PC-3 (cell line): ENCODE measurements at regions not wholly inside any gene's neighbourhood (a gene's known extent, or its start where the extent isn't known, plus 50 kb on each side); places are given as distances from the start of the nearest gene placed in this dataset.
A peak's percentile ranks its signal among the peaks of the same experiment; 100 is the strongest.

Experiments
- ATAC-seq: fragments of 200-7000 bp; cut with Tn5 transposase; 2 replicates; pipeline ENCODE4 v1.9.1; 2020; ENCODE audit warnings: mild to moderate bottlenecking, moderate library complexity
- BruUV-seq: library from RNA; stranded (reverse); fragments of 400-500 nt; replicated peaks from 2 replicates; lab custom pipeline; 2021; lab: Mats Ljungman, UMichigan
- CTCF ChIA-PET: fragments of 300-600 bp; sonication (Branson Sonifier 250); formaldehyde crosslinking; loops from one replicate; lab custom pipeline; 2022; ENCODE audit warnings: antibody characterized with exemption; lab: Charles Lee
- POLR2A ChIA-PET: fragments of 300-600 bp; sonication (Branson Sonifier 250); formaldehyde crosslinking; loops from one replicate; lab custom pipeline; 2022; ENCODE audit warnings: antibody characterized with exemption; ENCODE audit not compliant: unreplicated experiment; lab: Charles Lee
- DNase-seq: peaks from one replicate; pipeline ENCODE4 v3.0.0-alpha.2; 2015
- H2AFZ ChIP-seq: fragments of 300-600 bp; sonication (generic); 2 replicates; pipeline ENCODE4 v1.6.0; 2016; ENCODE audit warnings: antibody characterized with exemption, low read length
- H3F3A ChIP-seq: fragments of 300-600 bp; sonication (generic); one replicate; pipeline ENCODE4 v1.6.0; 2017; ENCODE audit warnings: antibody characterized with exemption, low read length, control low read depth, mild to moderate bottlenecking; ENCODE audit not compliant: unreplicated experiment
- H3K27ac ChIP-seq: fragments of 300-600 bp; sonication (generic); 2 replicates; pipeline ENCODE4 v1.5.1; 2016; ENCODE audit warnings: mild to moderate bottlenecking, low read length
- H3K27me3 ChIP-seq: fragments of 300-600 bp; sonication (generic); 2 replicates; pipeline ENCODE4 v1.6.1; 2016; ENCODE audit warnings: low read length, mixed read lengths
- H3K36me3 ChIP-seq: fragments of 300-600 bp; sonication (generic); 2 replicates; pipeline ENCODE4 v1.6.1; 2016; ENCODE audit warnings: low read depth, mixed run types, low read length, mixed read lengths
- H3K4me1 ChIP-seq: fragments of 300-600 bp; sonication (generic); 2 replicates; pipeline ENCODE4 v1.5.1; 2016; ENCODE audit warnings: low read length; ENCODE audit not compliant: insufficient read depth
- H3K4me2 ChIP-seq: fragments of 300-600 bp; sonication (generic); 2 replicates; pipeline ENCODE4 v1.6.0; 2016; ENCODE audit warnings: low read length
- H3K4me3 ChIP-seq: fragments of 300-600 bp; sonication (generic); 2 replicates; pipeline ENCODE4 v1.5.1; 2016; ENCODE audit warnings: mild to moderate bottlenecking, low read length, mixed read lengths
- H3K79me2 ChIP-seq: fragments of 300-600 bp; sonication (generic); 2 replicates; pipeline ENCODE4 v1.6.1; 2017; ENCODE audit warnings: low read length, mixed read lengths
- H3K9ac ChIP-seq: fragments of 300-600 bp; sonication (generic); 2 replicates; pipeline ENCODE4 v1.6.0; 2016; ENCODE audit warnings: mild to moderate bottlenecking, low read length
- H3K9me2 ChIP-seq: fragments of 300-600 bp; sonication (generic); replicated peaks from 2 replicates; pipeline ENCODE4 v1.6.1; 2016; ENCODE audit warnings: mixed run types, low read length, mixed read lengths
- H3K9me3 ChIP-seq: fragments of 300-600 bp; sonication (generic); 2 replicates; pipeline ENCODE4 v1.6.1; 2016; ENCODE audit warnings: low read length, mixed read lengths
- H4K20me1 ChIP-seq: fragments of 300-600 bp; sonication (generic); 2 replicates; pipeline ENCODE4 v1.6.1; 2016; ENCODE audit warnings: low read length, mixed read lengths
- CTCF ChIP-seq: fragments of 300-600 bp; sonication (generic); conservative IDR thresholded peaks from 2 replicates; pipeline ENCODE4 v1.5.1; 2017; ENCODE audit warnings: antibody characterized with exemption, low read depth, mild to moderate bottlenecking, low read length
- EZH2 ChIP-seq: fragments of 300-600 bp; sonication (generic); IDR thresholded peaks from one replicate; pipeline ENCODE4 v1.6.1; 2017; ENCODE audit warnings: antibody characterized with exemption, mild to moderate bottlenecking, low read length; ENCODE audit not compliant: unreplicated experiment
- EZH2phosphoT487 ChIP-seq: fragments of 300-600 bp; sonication (generic); IDR thresholded peaks from 2 replicates; pipeline ENCODE4 v1.6.1; 2018; ENCODE audit warnings: mild to moderate bottlenecking, antibody characterized with exemption, low read length, borderline replicate concordance
- intact Hi-C: fragments of 100-400 bp; cut with micrococcal nuclease; formaldehyde crosslinking; loops from 2 replicates; pipeline ENCODE4 v1.9.0; 2023

DNA sequence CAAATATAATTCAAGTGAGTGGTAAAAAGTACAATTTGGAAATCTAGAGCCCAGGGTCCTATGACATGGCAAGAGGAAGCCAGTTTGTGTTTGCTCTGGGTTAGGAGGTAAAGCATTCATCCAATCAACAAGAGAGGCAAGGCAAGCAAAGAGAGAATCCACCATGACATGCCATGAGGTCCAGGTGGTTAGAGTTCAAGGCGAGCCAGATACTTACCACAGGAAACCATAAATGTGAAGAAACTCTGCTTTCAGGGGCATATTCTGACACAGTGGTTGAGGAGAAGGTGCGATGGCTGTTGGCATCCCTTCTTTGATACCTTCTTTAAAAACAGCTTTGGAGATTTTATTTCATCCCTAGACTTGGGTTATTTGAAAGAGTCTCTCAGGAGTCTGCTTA lies 193.8 kb upstream of the MAN1A1 start:
- no peak for DNase-seq
- no peaks in the 10 kb centered on the region for H3K36me3 ChIP-seq
- H3K4me3 ChIP-seq = no peak overlapping the region
- CTCF ChIA-PET = no interaction called here
- H3K9ac ChIP-seq = no peak overlapping the region
- intact Hi-C loops = no loop called here
- H3K9me2 ChIP-seq = no peaks in the 10 kb centered on the region
- no TSS peak for BruUV-seq
- H3K79me2 ChIP-seq = no peaks in the 10 kb centered on the region
- peaks cover 20% of the 10 kb centered on the region for H3K4me1 ChIP-seq
- no peak for ATAC-seq
- H3K9me3 ChIP-seq = no peaks in the 10 kb centered on the region
- H3F3A ChIP-seq = no peaks in the 10 kb centered on the region
- H4K20me1 ChIP-seq = no peaks in the 10 kb centered on the region
- POLR2A ChIA-PET = no interaction called here
- H3K27ac ChIP-seq = no peak overlapping the region
- TF ChIP-seq EZH2phosphoT487 = no peak
- no peak overlapping the region for H2AFZ ChIP-seq
- no peaks in the 10 kb centered on the region for H3K27me3 ChIP-seq
- H3K4me2 ChIP-seq = no peak overlapping the region

DNA sequence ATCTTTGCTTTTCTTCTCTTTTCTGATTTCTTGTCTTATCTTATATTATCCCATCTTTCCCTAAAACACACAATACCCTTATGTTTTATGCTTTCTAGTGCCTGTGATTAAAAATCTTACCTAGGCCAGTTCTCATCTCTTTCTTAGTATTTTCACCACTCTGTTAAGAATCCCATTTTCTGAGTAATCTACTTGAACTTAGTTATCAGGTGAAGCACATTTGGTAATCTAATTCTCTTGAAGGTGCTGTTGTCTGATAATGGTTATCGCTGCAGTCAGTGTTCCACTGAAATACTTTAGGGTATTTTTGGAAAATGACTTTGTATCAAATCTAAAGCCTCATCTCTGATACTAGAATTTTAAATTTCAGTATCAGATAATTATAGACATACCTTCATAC lies 192.5 kb upstream of the MAN1A1 start:
- intact Hi-C loops = no loop called here
- ChIA-PET POLR2A (no interaction called here), CTCF (no interaction called here)
- peak overlapping the region; percentile 98 for H3K27ac ChIP-seq
- H3K4me2 ChIP-seq = peak overlapping the region; percentile 71
- H3K79me2 ChIP-seq = no peaks in the 10 kb centered on the region
- peaks cover 20% of the 10 kb centered on the region for H3K4me1 ChIP-seq
- no peaks in the 10 kb centered on the region for H3K36me3 ChIP-seq
- H3K4me3 ChIP-seq = peak overlapping the region; percentile 7; the same call in 1 of the 2 replicates
- peak overlapping the region; percentile 11; the same call in 1 of the 2 replicates for H2AFZ ChIP-seq
- no peak for DNase-seq
- H3K9me3 ChIP-seq = no peaks in the 10 kb centered on the region
- H3K9ac ChIP-seq = peak overlapping the region; percentile 65
- H3K27me3 ChIP-seq = no peaks in the 10 kb centered on the region
- TF ChIP-seq EZH2phosphoT487 (no peak), CTCF (no peak), EZH2 (no peak)
- H4K20me1 ChIP-seq = no peaks in the 10 kb centered on the region
- no peak for ATAC-seq
- BruUV-seq = no TSS peak
- no peaks in the 10 kb centered on the region for H3F3A ChIP-seq
- no peaks in the 10 kb centered on the region for H3K9me2 ChIP-seq

DNA sequence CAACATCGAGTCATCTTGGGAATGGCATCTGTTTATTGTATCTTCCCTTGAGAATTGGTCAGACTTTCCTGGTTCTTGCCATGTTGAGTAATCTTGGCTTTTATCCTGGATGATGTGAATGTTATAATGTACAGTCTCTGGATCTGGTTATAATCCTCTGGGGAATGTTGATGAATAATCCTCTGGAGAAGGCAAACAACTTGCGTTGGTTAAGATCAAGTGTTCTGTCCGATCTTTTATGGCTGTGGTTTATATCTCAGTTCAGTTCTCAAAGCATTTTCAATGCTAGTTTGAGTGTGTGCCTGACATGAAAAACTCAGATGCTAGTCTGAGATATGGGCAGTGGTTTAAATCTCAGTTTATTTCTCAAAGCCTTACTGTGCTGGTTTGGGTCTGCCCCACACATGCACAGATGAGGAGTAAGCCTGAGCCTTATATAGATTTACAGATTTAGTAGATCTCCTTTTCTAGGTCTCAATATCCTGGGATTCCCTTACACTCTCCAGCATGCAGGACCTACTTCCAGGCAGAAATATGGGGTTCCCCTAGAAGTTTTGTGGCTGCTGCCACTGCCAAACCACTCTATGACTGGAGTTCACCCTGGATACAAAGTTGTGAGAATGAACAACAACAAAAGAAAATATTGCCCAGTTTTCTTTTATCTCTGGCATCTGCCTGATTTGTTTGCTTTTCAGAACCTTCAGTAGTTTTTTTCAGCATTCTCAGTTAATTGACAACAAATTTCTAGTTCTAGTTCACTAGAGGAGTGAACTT lies 191.8 kb upstream of the MAN1A1 start:
- peak; percentile 96 for ATAC-seq

More for the DNA sequence above, 191.8 kb upstream of the MAN1A1 start:
- Histone ChIP-seq H3K27me3 (no peaks in the 10 kb centered on the region), H3K4me3 (peak overlapping the region; percentile 7; the same call in 1 of the 2 replicates), H3K4me2 (peak overlapping the region; percentile 71), H3K36me3 (no peaks in the 10 kb centered on the region), H3K9me3 (no peaks in the 10 kb centered on the region), H3K79me2 (no peaks in the 10 kb centered on the region), H4K20me1 (no peaks in the 10 kb centered on the region), H3K9ac (peak overlapping the region; percentile 65), H3K27ac (peak overlapping the region; percentile 98), H3K9me2 (no peaks in the 10 kb centered on the region), H3F3A (no peaks in the 10 kb centered on the region), H3K4me1 (peaks cover 20% of the 10 kb centered on the region), H2AFZ (peak overlapping the region; percentile 11; the same call in 1 of the 2 replicates)
- no TSS peak for BruUV-seq
- no peak for TF ChIP-seq CTCF
- no peak for TF ChIP-seq EZH2
- TF ChIP-seq EZH2phosphoT487 = no peak
- CTCF ChIA-PET = no interaction called here
- peak; percentile 91 for DNase-seq
- POLR2A ChIA-PET = no interaction called here
- intact Hi-C loops = loop anchor here (1.0 to 2.0 kb wide), 3 partner anchors 61 to 191 kb away; no protein-coding TSS in a partner anchor
